ENCODE measurements at regions not wholly inside any gene's neighbourhood (a gene's known extent, or its start where the extent isn't known, plus 50 kb on each side); places are given as distances from the start of the nearest gene placed in this dataset.

DNA sequence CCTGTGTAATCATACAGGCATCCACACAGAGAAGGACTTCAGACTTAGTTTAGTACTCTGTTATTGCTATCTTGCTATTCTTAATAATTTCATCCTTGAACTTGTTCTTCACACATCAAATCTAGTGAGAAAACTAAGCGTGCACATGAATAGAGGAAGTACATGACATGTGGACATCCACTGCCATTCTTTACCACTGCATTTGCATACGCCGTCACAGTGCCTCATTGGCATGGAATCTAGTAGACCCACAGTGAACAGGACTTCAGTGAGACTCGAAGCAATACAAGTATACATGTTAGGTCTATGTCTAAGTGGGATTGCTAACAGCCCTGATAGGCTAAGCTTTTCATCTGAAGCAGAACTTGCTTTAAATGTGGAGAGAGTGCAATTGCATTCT is 592.1 kb downstream of the TLE4 start:
- H3K27ac ChIP-seq (ENCODE audit: control insufficient read depth, insufficient read depth): no peak overlapping the region
- TF ChIP-seq CREM (IDR thresholded peaks at IDR 0.05; ENCODE audit: low read depth) (no peak), POU2F2 (IDR thresholded peaks at IDR 0.05; ENCODE audit: borderline replicate concordance, low read depth, low read length) (peak; percentile 16; the same call in 1 of the 3 replicates), EGR1 (IDR thresholded peaks at IDR 0.05; ENCODE audit: borderline replicate concordance in 1 of 2, low read depth in 2 of 2, low read length in 2 of 2) (no peak), USF2 (IDR thresholded peaks at IDR 0.05; ENCODE audit: borderline replicate concordance, low read depth, low read length) (no peak), CHD4 (IDR thresholded peaks at IDR 0.05) (no peak), NFYB (IDR thresholded peaks at IDR 0.05; ENCODE audit: insufficient read depth, low read depth, low read length) (no peak), RUNX3 (IDR thresholded peaks at IDR 0.05; ENCODE audit: low read length) (peak; percentile 25; the same call in 1 of the 2 replicates), MAX (IDR thresholded peaks at IDR 0.05; ENCODE audit: low read depth, low read length) (no peak), ZBED1 (IDR thresholded peaks at IDR 0.05; ENCODE audit: borderline replicate concordance) (no peak), HDGF (IDR thresholded peaks at IDR 0.05) (no peak), TCF12 (IDR thresholded peaks at IDR 0.05; ENCODE audit: low read depth, low read length) (no peak), CUX1 (IDR thresholded peaks at IDR 0.05; ENCODE audit: insufficient replicate concordance, low read depth, low read length) (no peak)
- ChIA-PET CTCF (no interaction called here), SMC1A (ENCODE audit: uncharacterized antibody, unreplicated experiment) (no interaction called here), RAD21 (ENCODE audit: unreplicated experiment) (no interaction called here), POLR2A (no interaction called here)
- H3K4me3 ChIP-seq: no peak overlapping the region
- no peak for ATAC-seq
- H4K20me1 ChIP-seq (ENCODE audit: control insufficient read depth, insufficient read depth): no peaks in the 10 kb centered on the region
- in situ Hi-C loops (cut with MboI) (no loop called here), intact Hi-C loops (cut with micrococcal nuclease; ENCODE audit: unreplicated experiment) (no loop called here)
- no peak overlapping the region for H3K4me2 ChIP-seq (ENCODE audit: control insufficient read depth, insufficient read depth)
- 24% methylated on average over 4 of the region's 4 CpGs for WGBS (ENCODE audit: insufficient coverage, insufficient replicate concordance, low lambda C conversion rate, missing lambda C conversion rate)
- H2AFZ ChIP-seq (ENCODE audit: control insufficient read depth, low read depth, low read length): no peak overlapping the region
- FAIRE-seq: no peak
- no peak overlapping the region for H3K9ac ChIP-seq (ENCODE audit: control insufficient read depth, insufficient read depth, low read length)
- DNase-seq (ENCODE audit: low read depth, low spot score): no peak
- no TSS peak for BruUV-seq (replicated peaks)
- H3K9me3 ChIP-seq (replicated peaks; ENCODE audit: control insufficient read depth, insufficient read depth, low read length): no peaks in the 10 kb centered on the region
- no peaks in the 10 kb centered on the region for H3K27me3 ChIP-seq (replicated peaks in 1 of 2; ENCODE audit: control insufficient read depth in 2 of 2, insufficient read depth in 2 of 2, low read length in 1 of 2)
- H3K36me3 ChIP-seq (ENCODE audit: control insufficient read depth in 2 of 2, insufficient read depth in 2 of 2, low read length in 1 of 2): no peaks in the 10 kb centered on the region
- H3K79me2 ChIP-seq (ENCODE audit: control insufficient read depth, insufficient read depth, low read length): no peaks in the 10 kb centered on the region
- H3K4me1 ChIP-seq (ENCODE audit: control insufficient read depth, insufficient read depth, low read length): no peaks in the 10 kb centered on the region

Measured in GM12878 (cell line).